HG02759 (cell line): ENCODE measurements at regions not wholly inside any gene's neighbourhood (a gene's known extent, or its start where the extent isn't known, plus 50 kb on each side); places are given as distances from the start of the nearest gene placed in this dataset.

ENCODE experiments used
- ATAC-seq: cut with Tn5 transposase; IDR thresholded peaks from one replicate; pipeline ENCODE4 v1.9.1; 2021; ENCODE audit warnings: mild to moderate bottlenecking, moderate library complexity; ENCODE audit not compliant: unreplicated experiment

DNA sequence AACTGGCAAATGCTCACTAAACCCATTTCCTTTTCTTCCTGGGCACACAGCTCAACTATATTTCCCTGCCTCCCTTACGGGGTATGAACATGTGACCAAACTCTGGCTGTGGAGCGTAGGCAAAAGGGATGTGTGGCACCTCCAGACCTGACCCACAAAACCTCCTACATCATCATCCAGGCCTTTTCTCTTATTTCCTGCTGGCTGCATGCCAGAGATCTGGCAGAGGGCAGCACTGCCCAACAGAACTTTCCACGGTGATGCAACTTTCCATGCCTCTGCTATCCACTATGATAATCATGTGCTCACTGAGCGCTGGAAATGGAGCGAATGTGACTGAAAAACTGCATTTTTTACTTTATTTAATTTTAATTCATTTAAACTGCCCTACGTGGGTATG is 99.6 kb upstream of the CACNA1E start:
- ATAC-seq, result no peak

DNA sequence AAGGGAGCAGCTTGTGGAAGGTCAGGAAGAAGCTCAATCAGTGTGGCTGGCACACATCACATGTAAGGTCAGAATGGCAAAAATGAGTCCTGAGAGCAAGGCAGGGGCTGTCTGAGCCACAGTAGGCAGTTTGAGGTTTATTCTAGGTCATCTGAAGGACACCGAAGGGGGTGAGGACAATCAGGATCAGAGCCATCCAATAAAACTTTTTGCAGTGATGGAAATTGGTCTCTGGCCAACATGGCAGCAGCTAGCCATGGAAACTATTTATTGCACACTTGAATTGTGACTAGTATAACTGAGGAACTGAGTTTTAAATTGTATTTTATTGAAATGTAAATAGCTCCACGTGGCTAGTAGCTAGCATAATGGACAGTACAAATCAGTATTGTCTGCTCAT is 97.0 kb upstream of the CACNA1E start:
- no peak for ATAC-seq

- ATAC-seq, result no peak
Observed at GRCh38 chr1:181386951-181387350, 96.4 kb upstream of the CACNA1E start.

- ATAC-seq, result no peak
Observed at GRCh38 chr1:181387702-181388101, 95.6 kb upstream of the CACNA1E start.

DNA sequence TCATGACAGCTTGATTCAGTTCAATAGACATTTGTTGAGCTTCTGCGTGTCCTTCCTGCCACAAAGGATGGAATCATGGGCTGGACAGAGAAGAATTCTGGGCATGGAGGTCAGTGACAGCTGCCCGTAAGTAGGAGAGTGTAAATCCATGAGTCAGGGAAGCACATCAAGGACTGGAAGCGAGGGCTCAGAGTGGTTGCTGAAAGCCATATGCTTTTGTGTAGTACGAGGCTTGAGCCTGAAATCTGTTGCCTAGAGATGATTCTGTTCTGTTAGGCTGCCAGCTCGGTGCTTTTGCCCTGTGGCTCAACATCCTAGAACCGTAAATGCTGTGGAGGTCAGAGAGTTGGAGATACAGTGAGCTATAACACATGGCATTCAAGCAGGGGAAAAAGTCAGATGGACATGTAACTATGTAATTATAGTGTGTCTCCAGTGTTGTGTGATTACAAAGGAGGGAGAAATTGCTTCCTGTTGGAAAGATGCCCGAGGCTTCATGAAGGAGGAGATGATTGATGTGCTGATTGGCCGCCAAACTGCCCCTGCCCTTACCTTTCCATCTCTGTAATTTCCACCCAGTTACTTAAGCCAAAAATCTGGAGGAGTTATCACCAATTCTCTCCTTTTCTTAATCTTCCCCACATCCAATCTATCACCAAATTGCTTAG is 92.8 kb upstream of the CACNA1E start:
- ATAC-seq, result no peak

DNA sequence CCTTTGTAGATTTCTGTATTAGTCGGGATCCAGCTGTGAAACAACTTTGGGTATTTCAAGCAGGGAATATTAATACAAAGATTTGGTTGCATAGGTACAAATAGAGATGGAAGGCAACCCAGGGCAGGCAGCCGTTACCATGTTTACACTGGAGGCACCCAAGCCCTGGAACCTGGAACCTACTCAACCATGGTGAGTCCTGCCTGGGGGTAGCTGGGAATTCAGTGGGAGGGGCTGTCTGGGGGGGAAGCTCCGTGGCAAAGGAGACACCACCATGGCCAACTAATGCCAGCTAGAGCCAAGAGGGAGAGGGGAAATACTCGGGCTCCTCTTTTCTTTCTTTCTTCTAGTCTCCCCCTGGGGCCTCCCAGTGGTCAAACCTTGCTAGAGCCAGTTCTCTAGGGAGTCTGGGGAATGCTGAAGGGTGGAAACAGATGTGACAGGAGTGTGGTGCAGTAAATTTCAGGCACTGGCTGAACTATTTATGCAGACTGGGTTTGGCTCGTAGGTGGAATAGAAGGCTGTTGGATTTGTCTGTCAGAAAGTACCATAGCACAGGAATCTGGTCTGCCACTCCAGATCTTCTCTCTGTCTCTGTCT is 91.9 kb upstream of the CACNA1E start:
- ATAC-seq, result no peak

GRCh38 chr1:181392133-181392532 is 91.2 kb upstream of the CACNA1E start:
- ATAC-seq, result no peak

DNA sequence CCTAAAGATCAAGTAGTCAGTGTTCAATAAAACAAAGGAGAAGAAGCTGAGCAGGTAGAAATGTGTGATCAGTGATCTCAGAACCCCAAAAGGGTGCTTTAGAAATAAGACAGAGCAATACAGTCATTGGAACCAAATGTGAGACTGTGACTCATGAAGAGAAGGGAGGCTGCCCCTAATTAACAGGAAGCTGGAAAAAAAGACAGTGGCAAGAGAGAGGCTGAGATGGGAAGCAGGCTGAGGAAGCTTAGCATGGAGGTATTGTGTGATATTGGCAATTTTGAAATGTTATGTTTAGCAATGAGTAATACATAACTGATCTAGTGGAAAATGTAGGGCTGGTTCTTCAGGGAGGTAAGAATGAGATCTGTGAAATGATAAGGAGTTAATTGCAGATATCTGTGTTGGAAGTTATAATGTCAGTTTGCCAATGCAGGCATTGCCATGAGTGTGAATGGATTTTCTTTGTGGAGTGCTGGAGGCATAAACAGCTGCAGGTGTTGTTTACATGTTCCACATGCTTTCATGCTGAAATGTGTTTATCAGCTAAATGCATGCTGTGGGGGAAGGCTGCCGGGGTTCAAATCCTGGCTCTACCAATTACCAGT is 90.6 kb upstream of the CACNA1E start:
- ATAC-seq, result no peak

DNA sequence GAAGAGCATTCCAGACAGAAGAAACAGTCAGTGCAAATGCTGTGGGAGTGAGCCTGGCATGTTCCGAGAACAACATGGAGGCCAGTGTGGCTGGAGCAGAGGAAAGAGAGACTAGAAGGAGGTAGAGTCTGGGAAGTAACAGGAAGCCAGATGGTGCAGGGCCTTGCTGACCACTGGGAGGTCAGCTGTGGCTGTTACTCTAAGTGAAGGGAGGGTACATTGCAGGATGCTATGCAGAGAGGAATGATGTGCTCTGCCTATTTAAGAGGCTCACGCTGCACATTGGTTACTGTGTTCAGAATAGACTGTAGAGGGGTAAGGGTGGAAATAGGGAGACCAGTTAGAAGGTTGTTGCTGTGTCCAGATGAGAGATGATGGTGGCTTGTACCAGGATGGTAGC is 88.6 kb upstream of the CACNA1E start:
- no peak for ATAC-seq

- no peak for ATAC-seq
Observed at GRCh38 chr1:181396171-181396670, 87.1 kb upstream of the CACNA1E start.

DNA sequence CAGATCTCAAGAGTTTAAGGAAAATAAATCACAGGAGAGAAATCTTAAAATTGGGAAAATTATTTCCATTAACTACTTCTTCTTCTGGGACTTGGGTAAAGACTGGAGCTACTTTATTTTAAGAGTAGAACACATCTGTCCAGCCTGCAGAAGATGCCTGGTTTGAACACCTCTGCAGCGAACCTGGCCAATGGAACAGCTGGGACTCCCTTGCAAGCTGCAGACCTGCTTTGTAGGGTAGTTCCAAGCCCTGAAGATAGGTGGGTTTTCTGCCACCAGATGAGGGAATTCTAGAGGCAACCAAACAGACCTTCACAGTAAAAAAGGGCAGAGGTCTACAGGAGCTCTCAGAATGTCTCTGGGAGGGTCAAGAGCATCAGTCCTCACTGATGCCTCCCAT is 86.5 kb upstream of the CACNA1E start:
- ATAC-seq, result no peak

DNA sequence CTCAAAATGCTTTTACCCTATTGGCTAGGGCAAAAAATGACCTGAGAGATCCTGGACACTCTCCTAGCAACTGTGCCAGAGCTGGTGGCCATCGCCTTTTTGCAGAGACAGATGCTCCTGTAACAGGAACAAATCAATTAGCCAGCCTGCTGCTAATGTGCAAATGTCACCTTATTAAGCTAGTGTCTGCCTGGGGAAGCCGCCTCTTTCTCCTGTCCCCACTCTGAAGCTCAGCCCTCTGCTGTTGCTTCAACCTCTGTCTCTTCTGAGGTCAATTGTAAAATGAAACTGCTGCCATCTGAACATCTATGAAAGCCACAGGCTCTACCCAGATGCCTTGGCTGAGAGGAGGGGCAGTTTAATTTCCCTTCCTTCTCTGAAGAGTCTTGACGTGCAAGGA is 85.5 kb upstream of the CACNA1E start:
- peak; percentile 56 for ATAC-seq

- ATAC-seq, result peak; percentile 76
Observed at GRCh38 chr1:181398544-181398943, 84.8 kb upstream of the CACNA1E start.

- no peak for ATAC-seq
Observed at GRCh38 chr1:181405584-181405983, 77.7 kb upstream of the CACNA1E start.

- ATAC-seq, result no peak
Observed at GRCh38 chr1:181406989-181407388, 76.3 kb upstream of the CACNA1E start.

DNA sequence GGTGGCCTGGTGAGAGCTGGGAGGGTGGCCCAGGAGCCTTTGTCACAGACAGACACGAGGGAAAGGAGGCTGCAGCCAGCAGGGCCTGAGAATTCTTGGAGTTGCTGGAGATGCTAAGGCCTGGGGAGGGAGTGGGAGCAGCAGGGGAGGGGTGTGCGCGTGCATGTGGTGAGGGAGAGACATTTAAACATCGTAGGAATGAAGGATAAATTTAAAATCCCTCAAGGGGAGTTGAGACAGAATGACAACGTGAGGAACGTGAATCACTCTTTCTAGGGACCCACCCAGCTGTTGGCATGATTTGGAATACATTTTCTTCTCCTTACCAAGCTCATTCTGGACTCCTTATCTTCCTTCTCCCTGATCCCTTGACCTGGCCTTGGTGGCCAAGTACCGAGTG is 73.3 kb upstream of the CACNA1E start:
- ATAC-seq, result no peak

DNA sequence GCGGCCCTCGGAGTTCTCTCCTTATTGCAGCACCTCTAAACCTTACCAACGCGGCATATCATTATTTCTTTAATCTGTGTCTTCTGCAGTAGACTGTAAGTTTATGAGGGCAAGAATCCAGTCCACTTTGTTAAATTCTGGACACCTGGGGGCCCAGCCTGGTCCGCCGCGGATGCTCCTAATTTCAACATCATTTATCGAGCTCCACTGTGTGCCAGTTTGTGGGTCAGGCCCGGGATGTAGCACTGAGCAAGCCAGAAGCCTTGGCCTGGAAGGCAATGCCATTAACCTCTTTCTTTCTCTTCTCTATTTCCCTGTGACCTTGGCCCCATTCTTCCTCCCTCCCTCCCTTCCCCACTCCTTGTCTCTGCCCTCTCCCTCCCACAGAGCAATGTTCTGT is 70.6 kb upstream of the CACNA1E start:
- no peak for ATAC-seq

GRCh38 chr1:181413195-181413815 is 70.0 kb upstream of the CACNA1E start:
- no peak for ATAC-seq

DNA sequence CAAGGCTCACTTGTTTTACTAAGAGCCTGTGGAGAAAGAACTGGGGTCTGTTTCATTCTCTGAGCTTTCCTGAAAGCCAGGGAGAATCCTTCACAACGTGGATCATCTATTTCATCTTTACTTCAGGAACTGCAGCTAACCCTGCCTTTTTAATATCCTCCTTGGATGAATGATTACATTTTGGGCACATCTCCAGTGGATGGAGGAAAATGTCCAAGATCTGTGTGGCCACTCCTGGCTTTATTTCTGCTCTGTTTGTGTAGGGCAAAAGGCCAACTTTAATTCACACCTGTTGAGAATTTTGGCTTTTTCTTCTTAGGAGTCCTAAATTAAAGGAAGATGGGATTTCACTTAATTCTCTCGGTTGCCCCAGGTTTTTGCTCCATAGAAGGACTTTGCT is 69.5 kb upstream of the CACNA1E start:
- ATAC-seq, result no peak

GRCh38 chr1:181416268-181416860 is 67.0 kb upstream of the CACNA1E start:
- ATAC-seq, result no peak

DNA sequence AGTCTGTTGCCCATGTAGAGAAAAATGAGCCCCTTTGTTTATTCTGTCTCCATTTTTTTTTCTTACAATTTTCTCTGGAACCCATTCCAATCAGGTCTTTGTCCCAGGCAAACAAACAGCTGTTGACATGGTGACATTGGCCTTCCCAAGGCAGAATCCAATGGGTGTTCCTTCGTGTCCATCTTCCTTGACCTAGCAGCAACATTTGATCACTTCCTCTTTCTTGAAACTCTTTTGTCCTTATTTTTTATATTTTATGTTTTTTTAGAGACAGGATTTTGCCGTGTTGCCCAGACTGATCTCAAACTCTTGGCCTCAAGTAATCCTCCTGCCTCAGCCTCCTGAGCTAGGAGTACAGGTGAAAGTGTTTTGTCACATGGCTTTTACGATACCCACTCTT is 65.4 kb upstream of the CACNA1E start:
- ATAC-seq, result no peak
